ENCODE measurements at regions not wholly inside any gene's neighbourhood (a gene's known extent, or its start where the extent isn't known, plus 50 kb on each side); places are given as distances from the start of the nearest gene placed in this dataset.

DNA sequence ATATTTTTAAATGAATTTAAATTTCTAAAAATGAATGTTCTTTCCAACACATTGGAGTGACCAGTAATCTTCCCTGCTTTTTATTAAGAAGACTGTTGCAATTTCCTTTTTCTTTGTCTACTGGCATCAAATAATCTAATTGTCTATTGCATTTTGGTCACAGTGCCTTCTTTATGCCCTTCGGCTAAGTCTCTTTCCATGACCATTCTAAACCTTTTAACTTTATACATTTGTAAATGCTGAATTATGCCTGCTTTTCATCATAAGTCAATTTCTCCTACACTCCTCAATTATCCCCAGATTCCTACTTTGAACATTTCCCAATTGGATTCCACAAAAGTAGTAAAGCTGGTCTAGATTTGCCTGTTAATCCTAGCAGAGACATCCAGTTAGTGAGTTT, 69.1 kb upstream of the HSF2 start:
- Mint-ChIP-seq H3K4me3 (no peak overlapping the region), H3K36me3 (no peaks in the 10 kb centered on the region), H3K4me1 (no peaks in the 10 kb centered on the region), H3K27me3 (ENCODE audit: low read depth in 3 of 3) (peaks cover 0 to 4% (median 2%) of the 10 kb centered on the region in 3 donors), H3K9me3 (peaks cover 0 to 5% (median 0%) of the 10 kb centered on the region in 6 donors), H3K27ac (no peak overlapping the region)
- DNase-seq: no peak

DNA sequence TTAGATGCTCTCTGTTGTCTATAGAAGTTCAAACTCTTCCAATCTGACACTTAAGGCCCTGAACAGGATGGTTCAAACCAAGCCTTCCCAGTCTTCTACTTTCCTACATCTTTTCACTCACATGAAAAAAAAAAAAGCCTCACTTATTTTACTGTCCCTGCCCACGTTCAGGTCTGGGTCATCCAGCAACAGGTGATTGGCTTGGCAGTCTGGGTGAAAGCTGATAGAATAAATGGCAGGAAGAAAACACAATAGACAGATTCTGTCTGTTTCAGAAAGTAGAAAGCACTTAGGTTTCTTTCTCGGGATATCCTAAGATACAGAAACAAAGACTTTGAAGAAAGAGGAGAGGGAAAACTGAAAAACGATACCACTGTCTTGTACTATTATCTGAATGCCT, 61.8 kb upstream of the HSF2 start:
- no peaks in the 10 kb centered on the region for H3K4me1 Mint-ChIP-seq
- H3K27me3 Mint-ChIP-seq (ENCODE audit: low read depth in 3 of 3): peaks cover 0 to 5% (median 0%) of the 10 kb centered on the region in 3 donors
- peaks cover 0 to 3% (median 0%) of the 10 kb centered on the region in 6 donors for H3K9me3 Mint-ChIP-seq
- H3K36me3 Mint-ChIP-seq: no peaks in the 10 kb centered on the region
- DNase-seq: no peak
- no peak overlapping the region for H3K4me3 Mint-ChIP-seq
- no peak overlapping the region for H3K27ac Mint-ChIP-seq

DNA sequence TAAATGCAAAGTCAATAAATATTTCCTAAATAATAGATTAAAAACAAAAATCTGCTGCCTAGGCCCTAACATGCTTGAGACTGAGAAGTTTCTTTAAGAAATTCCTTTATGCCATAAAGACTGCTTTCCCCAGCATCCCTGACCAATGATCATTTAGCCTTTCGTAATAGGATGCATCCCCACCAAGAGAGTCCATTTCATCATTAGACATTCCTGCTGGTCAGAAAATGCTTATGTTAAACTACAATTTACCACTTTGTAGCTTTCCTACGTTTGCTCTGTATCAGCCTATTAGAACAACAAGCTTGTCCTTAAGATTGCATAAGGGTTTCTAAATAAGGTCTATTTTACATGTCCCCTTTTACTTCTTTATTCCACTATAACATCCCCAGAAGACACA, 59.8 kb upstream of the HSF2 start:
- DNase-seq: no peak
- no peaks in the 10 kb centered on the region for H3K4me1 Mint-ChIP-seq
- H3K36me3 Mint-ChIP-seq: no peaks in the 10 kb centered on the region
- peaks cover 0 to 5% (median 0%) of the 10 kb centered on the region in 3 donors for H3K27me3 Mint-ChIP-seq (ENCODE audit: low read depth in 3 of 3)
- no peak overlapping the region for H3K4me3 Mint-ChIP-seq
- peaks cover 0 to 2% (median 0%) of the 10 kb centered on the region in 6 donors for H3K9me3 Mint-ChIP-seq
- no peak overlapping the region for H3K27ac Mint-ChIP-seq

DNA sequence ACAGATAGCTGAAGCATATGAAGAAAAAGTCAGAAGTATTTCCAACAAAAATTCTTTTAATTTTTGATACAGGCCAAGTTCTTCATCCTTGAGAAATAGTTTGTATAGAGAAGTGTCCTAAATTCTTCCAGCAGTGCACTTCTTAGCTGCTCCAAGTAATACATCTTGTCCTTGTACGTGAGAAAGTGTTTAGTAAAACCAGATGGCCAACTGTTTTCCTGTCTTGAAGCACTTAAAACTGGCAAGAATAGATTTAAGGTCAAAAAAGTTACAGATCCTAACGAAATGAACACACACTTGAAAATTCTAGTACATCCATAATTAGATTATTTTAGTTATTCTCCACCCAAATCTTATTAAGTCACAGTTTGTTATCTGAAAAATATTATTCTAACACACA, 52.2 kb upstream of the HSF2 start:
- Mint-ChIP-seq H3K36me3 (no peaks in the 10 kb centered on the region), H3K27ac (no peak overlapping the region), H3K4me3 (no peak overlapping the region), H3K4me1 (no peaks in the 10 kb centered on the region), H3K9me3 (no peaks in the 10 kb centered on the region), H3K27me3 (ENCODE audit: low read depth in 3 of 3) (peaks cover 0 to 4% (median 3%) of the 10 kb centered on the region in 3 donors)
- DNase-seq: no peak

DNA sequence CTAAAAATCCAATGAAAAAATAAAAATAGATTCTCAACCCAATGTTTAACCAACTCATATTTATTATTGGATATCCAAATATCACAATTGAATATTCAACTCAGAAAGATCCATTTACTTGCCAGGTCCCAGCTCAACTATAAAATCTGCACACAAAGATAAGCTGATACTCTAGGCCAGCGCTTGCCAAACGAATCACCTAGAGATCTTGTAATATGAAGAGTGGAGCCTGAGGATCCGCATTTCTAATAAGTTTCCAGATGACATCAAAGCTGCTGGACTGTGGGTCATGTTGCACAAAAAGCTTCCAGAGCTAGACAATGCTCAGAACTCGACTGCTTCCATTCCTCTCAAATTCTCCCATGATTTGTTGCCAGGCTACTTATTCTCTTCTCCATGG, 51.7 kb upstream of the HSF2 start:
- no peak overlapping the region for H3K4me3 Mint-ChIP-seq
- H3K4me1 Mint-ChIP-seq: no peaks in the 10 kb centered on the region
- no peak overlapping the region for H3K27ac Mint-ChIP-seq
- no peak for DNase-seq
- H3K36me3 Mint-ChIP-seq: no peaks in the 10 kb centered on the region
- H3K9me3 Mint-ChIP-seq: no peaks in the 10 kb centered on the region
- H3K27me3 Mint-ChIP-seq (ENCODE audit: low read depth in 3 of 3): peaks cover 0 to 4% (median 3%) of the 10 kb centered on the region in 3 donors

All from immature natural killer cell (primary cell).